ACC112 (cell line): ENCODE measurements at regions not wholly inside any gene's neighbourhood (a gene's known extent, or its start where the extent isn't known, plus 50 kb on each side); places are given as distances from the start of the nearest gene placed in this dataset.

Experiments
- H2AFZ ChIP-seq: fragments of 200-600 bp; sonication (generic); one replicate; pipeline ENCODE4 v1.6.0; 2017; ENCODE audit warnings: antibody characterized with exemption, low read length; ENCODE audit not compliant: unreplicated experiment
- H3K27ac ChIP-seq: fragments of 200-600 bp; sonication (generic); 2 replicates; pipeline ENCODE4 v1.5.1; 2014; ENCODE audit warnings: low read depth, mild to moderate bottlenecking, antibody characterized with exemption, low read length, moderate library complexity
- H3K27me3 ChIP-seq: fragments of 200-600 bp; sonication (generic); 2 replicates; pipeline ENCODE4 v1.6.1; 2014; ENCODE audit warnings: mild to moderate bottlenecking, antibody characterized with exemption, low read length, moderate library complexity, mixed read lengths; ENCODE audit not compliant: insufficient read depth
- H3K36me3 ChIP-seq: fragments of 200-600 bp; sonication (generic); 2 replicates; pipeline ENCODE4 v1.6.1; 2016; ENCODE audit warnings: mild to moderate bottlenecking, antibody characterized with exemption, low read length, moderate library complexity, mixed read lengths; ENCODE audit not compliant: insufficient read depth
- H3K4me1 ChIP-seq: fragments of 200-600 bp; sonication (generic); one replicate; pipeline ENCODE4 v1.6.1; 2016; ENCODE audit warnings: low read length, mixed read lengths; ENCODE audit not compliant: insufficient read depth, unreplicated experiment, control insufficient read depth
- H3K4me3 ChIP-seq: fragments of 200-600 bp; sonication (generic); 2 replicates; pipeline ENCODE4 v1.5.1; 2014; ENCODE audit warnings: mild to moderate bottlenecking, low read depth, low read length
- H3K79me2 ChIP-seq: fragments of 200-600 bp; sonication (generic); one replicate; pipeline ENCODE4 v1.6.0; 2016; ENCODE audit warnings: low read length; ENCODE audit not compliant: control insufficient read depth, unreplicated experiment, insufficient read depth

- H3K27me3 ChIP-seq, result no peaks in the 10 kb centered on the region
- H2AFZ ChIP-seq, result no peak overlapping the region
- H3K79me2 ChIP-seq, result no peaks in the 10 kb centered on the region
These were observed 224.9 kb downstream of the ASXL3 start for GRCh38 chr18:33802955-33803354.

More at GRCh38 chr18:33802955-33803354, 224.9 kb downstream of the ASXL3 start:
- Histone ChIP-seq H3K4me1 (no peaks in the 10 kb centered on the region), H3K4me3 (no peak overlapping the region), H3K27ac (no peak overlapping the region), H3K36me3 (no peaks in the 10 kb centered on the region)
